Muscle layer of colon (tissue), 2 donors: ENCODE measurements at regions not wholly inside any gene's neighbourhood (a gene's known extent, or its start where the extent isn't known, plus 50 kb on each side); places are given as distances from the start of the nearest gene placed in this dataset.
A peak's percentile ranks its signal among the peaks of the same experiment; 100 is the strongest.

ENCODE experiments used
- H3K27ac ChIP-seq: one replicate; pipeline ENCODE4 v1.7.0; 2013; ENCODE audit warnings: low read depth, mild to moderate bottlenecking, low read length, moderate library complexity
- H3K27me3 ChIP-seq, 2 donors: one replicate each; pipeline ENCODE4 v1.7.0; 2013; ENCODE audit warnings: low read length in 2 of 2, mild to moderate bottlenecking in 2 of 2; ENCODE audit not compliant: insufficient read depth in 2 of 2, control insufficient read depth in 1 of 2
- H3K36me3 ChIP-seq: one replicate; pipeline ENCODE4 v1.7.0; 2013; ENCODE audit warnings: mild to moderate bottlenecking, low read length; ENCODE audit not compliant: insufficient read depth
- H3K4me1 ChIP-seq: one replicate; pipeline ENCODE4 v1.7.0; 2013; ENCODE audit warnings: mild to moderate bottlenecking, low read length; ENCODE audit not compliant: insufficient read depth
- H3K4me3 ChIP-seq, 2 donors: one replicate each; pipeline ENCODE4 v1.7.0; 2013; ENCODE audit warnings: low read length in 2 of 2, low read depth in 1 of 2, mild to moderate bottlenecking in 1 of 2, moderate library complexity in 1 of 2
- H3K9ac ChIP-seq: one replicate; pipeline ENCODE4 v1.7.0; 2013; ENCODE audit warnings: low read length
- H3K9me3 ChIP-seq: one replicate; pipeline ENCODE4 v1.7.0; 2013; ENCODE audit warnings: mild to moderate bottlenecking, low read length
- donor health status: abdominal sarcoma.
- donor health status: Adenocarcinoma of cecum.

DNA sequence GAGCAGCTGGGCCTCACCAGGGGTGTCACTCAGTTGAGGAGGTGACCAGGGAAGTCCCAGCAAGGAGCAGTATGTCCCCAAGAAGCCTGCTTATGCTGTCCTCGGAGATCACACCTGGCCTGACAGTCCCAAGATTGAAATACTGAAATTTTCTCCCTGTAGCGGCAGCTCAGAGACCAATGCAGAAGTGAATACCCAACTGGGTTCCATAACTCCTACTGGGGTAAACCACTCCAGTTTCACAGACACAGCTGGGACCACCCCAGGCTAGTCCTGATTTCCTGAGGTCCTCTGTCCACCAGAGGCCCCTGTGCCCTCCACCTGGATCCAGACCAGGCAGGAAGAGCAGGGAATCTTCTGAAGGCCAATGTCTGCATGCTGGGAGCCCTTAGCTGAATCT, 298.1 kb downstream of the ZEB1 start:
- Histone ChIP-seq H3K9me3 (no peaks in the 10 kb centered on the region), H3K36me3 (no peaks in the 10 kb centered on the region), H3K27me3 (no peaks in the 10 kb centered on the region), H3K4me1 (peaks cover 42% of the 10 kb centered on the region), H3K4me3 (no peak overlapping the region), H3K9ac (no peak overlapping the region), H3K27ac (no peak overlapping the region)

DNA sequence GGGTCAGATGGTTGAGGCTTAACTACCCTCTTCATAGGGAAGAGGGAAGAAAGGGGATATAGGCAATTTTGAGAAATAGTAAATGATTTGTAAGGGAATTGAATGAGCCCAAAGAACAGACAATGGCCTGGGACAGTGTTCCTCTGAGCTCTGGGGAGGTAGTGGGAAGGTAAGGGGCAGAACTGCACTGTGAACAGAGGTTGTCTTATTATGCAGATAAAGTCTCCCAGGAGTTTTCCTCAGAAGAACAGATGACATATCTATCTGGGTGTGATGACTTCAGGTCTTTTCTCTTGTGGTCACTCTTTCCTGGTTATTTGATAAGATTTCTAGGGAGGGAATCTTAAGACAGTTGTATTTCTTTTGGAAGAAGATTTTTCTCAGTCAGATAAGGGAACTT, 296.1 kb downstream of the ZEB1 start:
- H3K27ac ChIP-seq, result no peak overlapping the region

DNA sequence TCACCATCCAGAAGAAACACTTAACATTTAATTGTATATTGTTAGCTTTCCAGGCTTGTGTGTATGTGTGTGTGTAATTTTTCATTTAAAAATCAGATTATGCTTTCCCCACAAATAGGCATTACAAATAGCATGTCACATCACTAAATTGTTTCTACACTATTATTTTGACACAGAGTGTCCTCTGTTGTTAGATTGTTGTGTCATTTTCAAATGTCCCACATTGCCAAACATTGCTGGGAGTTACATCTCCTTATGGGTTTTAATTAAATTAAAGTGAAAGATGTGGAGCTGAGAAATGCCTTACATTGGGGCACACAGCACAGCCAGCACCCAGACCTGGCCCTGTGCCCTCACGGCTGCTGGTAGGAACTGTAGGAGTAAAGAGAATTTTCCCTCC, 295.6 kb downstream of the ZEB1 start:
- no peaks in the 10 kb centered on the region for H3K36me3 ChIP-seq
- H3K4me3 ChIP-seq, result no peak overlapping the region
- no peak overlapping the region for H3K27ac ChIP-seq
- no peaks in the 10 kb centered on the region for H3K9me3 ChIP-seq
- no peak overlapping the region for H3K9ac ChIP-seq
- H3K27me3 ChIP-seq, result no peaks in the 10 kb centered on the region
- H3K4me1 ChIP-seq, result peaks cover 25% of the 10 kb centered on the region

More for the DNA sequence above, 296.1 kb downstream of the ZEB1 start:
- Histone ChIP-seq H3K4me1 (peaks cover 30% of the 10 kb centered on the region), H3K9ac (no peak overlapping the region), H3K36me3 (no peaks in the 10 kb centered on the region), H3K4me3 (no peak overlapping the region), H3K27me3 (no peaks in the 10 kb centered on the region), H3K9me3 (no peaks in the 10 kb centered on the region)

DNA sequence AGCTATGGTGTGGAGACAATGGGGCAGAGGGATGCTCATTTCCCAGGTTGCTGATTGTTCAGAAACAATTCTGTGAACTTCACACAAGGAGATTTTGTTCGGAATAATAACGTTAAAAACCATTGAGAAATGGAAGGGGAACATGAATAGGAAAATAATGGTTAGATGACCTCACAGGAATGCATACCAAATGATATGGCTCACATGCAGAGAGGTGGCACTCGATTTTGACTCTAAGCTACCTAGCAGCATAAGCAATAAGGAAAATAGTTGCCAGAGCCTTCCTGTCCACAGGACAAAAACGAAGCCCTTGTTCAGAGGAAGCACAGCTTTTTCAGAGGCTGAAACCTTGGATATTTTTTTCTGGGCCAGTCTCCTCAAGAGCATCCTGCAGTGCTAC, 293.1 kb downstream of the ZEB1 start:
- no peak overlapping the region for H3K9ac ChIP-seq
- no peaks in the 10 kb centered on the region for H3K36me3 ChIP-seq
- H3K27ac ChIP-seq, result no peak overlapping the region
- H3K4me1 ChIP-seq, result peaks cover 7% of the 10 kb centered on the region
- no peaks in the 10 kb centered on the region for H3K9me3 ChIP-seq
- no peaks in the 10 kb centered on the region for H3K27me3 ChIP-seq
- H3K4me3 ChIP-seq, result no peak overlapping the region

DNA sequence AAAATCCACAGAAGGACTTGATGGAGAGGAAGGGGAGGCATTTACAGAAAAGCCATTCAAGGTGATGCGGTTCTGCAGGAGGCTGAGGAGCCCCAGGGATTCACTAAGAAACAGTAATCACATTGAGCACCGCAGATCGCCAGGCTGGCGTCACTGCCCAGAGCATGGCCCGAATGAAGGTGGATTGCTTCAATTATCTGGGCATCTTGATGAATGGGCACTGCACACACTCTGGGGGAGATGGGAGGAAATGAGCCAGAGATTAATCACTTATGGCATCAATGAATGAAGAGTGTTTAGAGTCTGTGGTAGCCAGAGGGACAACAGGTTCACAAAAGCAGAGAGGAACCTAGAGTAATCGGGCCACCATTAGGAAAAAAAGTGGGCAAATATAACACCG, 292.1 kb downstream of the ZEB1 start:
- H3K36me3 ChIP-seq, result no peaks in the 10 kb centered on the region
- no peaks in the 10 kb centered on the region for H3K27me3 ChIP-seq
- no peaks in the 10 kb centered on the region for H3K9me3 ChIP-seq
- peaks cover 16% of the 10 kb centered on the region for H3K4me1 ChIP-seq
- no peak overlapping the region for H3K4me3 ChIP-seq
- no peak overlapping the region for H3K27ac ChIP-seq
- H3K9ac ChIP-seq, result no peak overlapping the region

DNA sequence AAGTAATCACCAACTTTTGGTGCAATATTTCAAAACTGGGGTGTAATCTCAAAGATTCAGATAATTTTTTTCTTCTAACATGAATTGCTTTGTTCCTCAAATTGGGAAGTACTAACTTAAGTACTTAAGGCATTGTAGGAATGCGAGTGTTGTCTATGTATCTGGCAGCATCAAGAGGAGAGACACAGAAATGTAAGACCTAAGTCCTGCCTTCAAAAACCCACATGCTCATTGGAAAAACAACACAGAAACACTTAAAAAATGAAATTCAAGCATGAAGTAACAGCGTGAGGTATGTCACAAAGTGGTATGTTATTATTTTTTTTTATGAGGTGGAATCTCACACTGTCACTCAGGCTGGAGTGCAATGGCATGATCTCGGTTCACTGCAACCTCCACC, 288.5 kb downstream of the ZEB1 start:
- H3K9me3 ChIP-seq, result no peaks in the 10 kb centered on the region
- no peak overlapping the region for H3K9ac ChIP-seq
- no peaks in the 10 kb centered on the region for H3K27me3 ChIP-seq
- no peaks in the 10 kb centered on the region for H3K36me3 ChIP-seq
- no peak overlapping the region for H3K4me3 ChIP-seq
- peaks cover 39% of the 10 kb centered on the region for H3K4me1 ChIP-seq
- H3K27ac ChIP-seq, result no peak overlapping the region

DNA sequence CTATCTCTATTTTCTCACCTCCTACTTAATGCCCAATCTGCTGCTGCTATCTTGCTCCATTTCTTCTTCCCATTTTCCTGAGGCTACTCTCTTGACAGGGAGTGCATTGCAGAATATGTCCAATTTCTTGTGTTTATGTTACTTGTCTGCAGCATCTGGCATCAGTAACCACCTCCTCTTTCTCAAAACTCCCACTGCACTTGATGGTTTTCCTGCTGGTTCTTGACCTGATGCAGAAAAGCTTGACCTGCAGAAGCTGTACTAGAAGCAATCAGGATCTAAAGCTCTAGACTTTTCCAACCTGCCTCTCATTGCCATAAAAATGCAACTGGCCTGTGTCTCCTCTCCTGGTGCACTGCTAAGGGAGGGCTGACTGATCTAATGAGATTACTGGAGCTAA, 287.8 kb downstream of the ZEB1 start:
- Histone ChIP-seq H3K27me3 (no peaks in the 10 kb centered on the region), H3K27ac (no peak overlapping the region), H3K36me3 (no peaks in the 10 kb centered on the region), H3K9ac (no peak overlapping the region), H3K9me3 (no peaks in the 10 kb centered on the region), H3K4me1 (peaks cover 38% of the 10 kb centered on the region), H3K4me3 (no peak overlapping the region)

DNA sequence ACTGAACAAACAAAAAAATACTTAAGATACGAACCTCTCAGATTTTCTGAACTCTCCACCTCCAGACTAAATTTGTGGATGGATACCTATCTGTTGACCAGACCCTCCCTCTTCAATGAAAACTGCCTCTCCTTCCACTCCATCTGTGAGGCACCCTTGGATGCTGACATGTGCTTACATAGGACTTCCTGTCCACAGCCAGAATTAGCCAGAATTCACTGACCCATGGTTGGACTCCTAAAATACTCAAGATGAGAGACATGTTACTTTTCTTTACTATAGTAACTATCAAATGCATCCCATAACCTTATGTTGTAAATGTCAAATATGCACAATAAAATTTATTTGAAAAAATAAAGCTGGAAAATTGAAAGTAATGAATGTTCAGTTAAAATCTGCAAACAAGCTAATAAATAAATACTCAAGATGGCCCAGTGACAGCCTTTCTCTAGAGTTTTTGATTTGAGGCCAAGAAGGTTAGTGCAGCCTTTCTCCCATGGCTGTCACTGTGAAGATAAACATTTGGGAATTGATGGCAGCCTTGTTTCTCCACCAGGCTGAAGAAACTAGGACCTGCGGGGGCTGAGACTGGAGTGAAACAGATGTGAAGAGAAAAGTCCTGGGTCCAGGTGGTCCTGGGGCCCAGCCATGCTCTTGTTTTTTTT, 287.0 kb downstream of the ZEB1 start:
- Histone ChIP-seq H3K27ac (no peak overlapping the region), H3K4me1 (peaks cover 38% of the 10 kb centered on the region), H3K27me3 (no peaks in the 10 kb centered on the region), H3K36me3 (no peaks in the 10 kb centered on the region), H3K9ac (no peak overlapping the region), H3K4me3 (no peak overlapping the region), H3K9me3 (no peaks in the 10 kb centered on the region)

DNA sequence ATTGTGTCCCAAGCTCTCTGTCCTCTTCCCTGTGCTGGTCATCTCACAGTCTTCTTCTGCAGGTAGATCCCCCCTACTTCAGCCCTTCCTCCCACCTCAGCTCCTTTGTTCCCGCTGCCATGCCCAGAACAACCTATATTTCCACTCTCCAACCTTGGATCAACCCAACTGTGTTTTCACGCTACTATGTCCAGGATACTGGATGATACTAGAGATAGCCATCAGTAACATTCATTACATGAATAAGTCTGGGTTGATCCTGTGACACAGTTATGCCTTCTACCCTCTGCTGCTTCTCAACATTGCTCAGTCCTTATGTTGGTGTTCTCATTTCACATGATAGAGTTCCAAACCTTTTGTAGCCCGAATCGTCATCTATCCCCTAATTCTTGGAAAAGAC, 286.4 kb downstream of the ZEB1 start:
- Histone ChIP-seq H3K27me3 (no peaks in the 10 kb centered on the region), H3K9me3 (no peaks in the 10 kb centered on the region), H3K4me1 (peaks cover 38% of the 10 kb centered on the region), H3K36me3 (no peaks in the 10 kb centered on the region), H3K4me3 (no peak overlapping the region), H3K27ac (no peak overlapping the region), H3K9ac (no peak overlapping the region)

DNA sequence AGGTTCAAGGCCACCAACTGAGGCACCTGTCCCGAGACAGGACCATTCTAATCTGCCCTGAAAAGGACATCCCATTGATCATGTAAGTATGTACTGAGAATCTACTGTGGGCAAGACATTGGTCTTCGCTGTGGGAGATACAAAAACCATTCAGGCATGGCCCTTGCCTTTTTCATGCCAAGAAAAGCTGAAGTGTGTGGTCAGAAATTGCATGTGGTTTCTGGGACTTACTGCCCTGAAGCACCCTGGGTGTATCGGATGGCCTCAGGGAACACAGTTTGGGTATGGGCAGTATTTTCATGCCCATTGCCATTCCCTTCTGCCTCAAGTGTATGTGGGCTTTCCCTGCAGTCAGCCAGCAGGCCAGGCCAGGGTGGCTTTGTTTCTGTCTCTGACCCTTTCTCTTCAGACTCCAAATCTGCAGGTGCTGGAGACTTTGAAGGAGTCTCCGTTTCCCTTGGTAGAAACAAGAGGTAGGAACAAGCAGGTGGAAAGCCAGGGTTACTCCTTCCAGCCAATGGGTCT, 285.7 kb downstream of the ZEB1 start:
- H3K27ac ChIP-seq, result peak overlapping the region; percentile 92
- H3K9me3 ChIP-seq, result no peaks in the 10 kb centered on the region
- H3K4me3 ChIP-seq, result no peak overlapping the region

DNA sequence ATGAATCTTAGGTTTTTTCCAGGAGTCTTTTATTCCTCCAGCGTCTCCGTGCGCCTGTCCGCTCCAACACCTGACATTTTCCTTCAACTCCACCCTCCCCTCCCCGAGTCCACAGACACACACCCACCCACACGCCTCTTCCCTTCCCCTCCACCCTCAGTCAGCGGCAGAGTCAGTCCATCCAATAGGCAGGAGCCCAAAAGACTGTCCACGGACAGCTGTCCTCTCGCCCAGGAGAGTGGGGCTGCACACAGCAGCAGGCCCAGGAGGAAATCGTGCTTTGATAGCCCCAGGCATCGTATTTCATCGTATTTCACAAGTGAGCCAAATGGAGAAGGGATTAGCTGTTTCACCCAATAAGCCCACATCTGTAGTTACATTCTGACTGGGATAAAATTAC, 285.1 kb downstream of the ZEB1 start:
- no peak overlapping the region for H3K9ac ChIP-seq
- no peaks in the 10 kb centered on the region for H3K36me3 ChIP-seq
- H3K9me3 ChIP-seq, result no peaks in the 10 kb centered on the region
- peaks cover 47% of the 10 kb centered on the region for H3K4me1 ChIP-seq
- no peaks in the 10 kb centered on the region for H3K27me3 ChIP-seq
- peak overlapping the region in 1 of 2 donors; percentile 70 for H3K4me3 ChIP-seq
- peak overlapping the region; percentile 92 for H3K27ac ChIP-seq

More for the DNA sequence above, 285.7 kb downstream of the ZEB1 start:
- Histone ChIP-seq H3K27me3 (no peaks in the 10 kb centered on the region), H3K9ac (no peak overlapping the region), H3K36me3 (no peaks in the 10 kb centered on the region), H3K4me1 (peaks cover 41% of the 10 kb centered on the region)
